H1 (cell line): ENCODE measurements at regions not wholly inside any gene's neighbourhood (a gene's known extent, or its start where the extent isn't known, plus 50 kb on each side); places are given as distances from the start of the nearest gene placed in this dataset.

Experiments used
- BACH1 ChIP-seq: IDR thresholded peaks from 2 replicates; pipeline ENCODE4 v1.6.1; 2012; ENCODE audit warnings: low read length, improper control_type of control experiment
- CHD1 ChIP-seq: IDR thresholded peaks from 2 replicates; pipeline ENCODE4 v1.6.1; 2012; ENCODE audit warnings: low read depth, low read length, improper control_type of control experiment
- CHD2 ChIP-seq: IDR thresholded peaks from 2 replicates; pipeline ENCODE4 v1.6.1; 2012; ENCODE audit warnings: low read length, improper control_type of control experiment
- CHD7 ChIP-seq: fragments of 300-600 bp; sonication (generic); IDR thresholded peaks from 2 replicates; pipeline ENCODE4 v1.7.1; 2012; ENCODE audit warnings: low read length, moderate library complexity, mild to moderate bottlenecking, inconsistent platforms; ENCODE audit not compliant: insufficient replicate concordance
- CREB1 ChIP-seq: IDR thresholded peaks from 2 replicates; pipeline ENCODE4 v1.6.1; 2012; ENCODE audit warnings: inconsistent platforms
- HDAC2 ChIP-seq, 2 experiments: fragments of 300-600 bp in 1 of 2; sonication (generic) in 1 of 2; IDR thresholded peaks; 2 replicates each; pipeline ENCODE4 v1.6.1; 2011 to 2012; ENCODE audit warnings: low read depth in 2 of 2, low read length in 2 of 2, mild to moderate bottlenecking in 2 of 2, moderate library complexity in 2 of 2, borderline replicate concordance in 1 of 2, inconsistent platforms in 1 of 2
- KDM5A ChIP-seq: fragments of 200-600 bp; IDR thresholded peaks from 2 replicates; pipeline ENCODE4 v1.7.1; 2012; ENCODE audit warnings: mild to moderate bottlenecking, low read length, inconsistent platforms, mixed read lengths
- MAX ChIP-seq: IDR thresholded peaks from 2 replicates; pipeline ENCODE4 v1.6.1; 2012; ENCODE audit warnings: inconsistent platforms
- SP2 ChIP-seq: IDR thresholded peaks from 2 replicates; pipeline ENCODE4 v1.6.1; 2012; ENCODE audit warnings: mild to moderate bottlenecking, low read length, inconsistent platforms
- SRF ChIP-seq: IDR thresholded peaks from 2 replicates; pipeline ENCODE4 v1.6.1; 2011; ENCODE audit warnings: mild to moderate bottlenecking, low read depth, low read length, moderate library complexity
- TAF1 ChIP-seq: IDR thresholded peaks from 2 replicates; pipeline ENCODE4 v1.6.1; 2011; ENCODE audit warnings: mild to moderate bottlenecking, low read depth, low read length
- TAF7 ChIP-seq: optimal IDR thresholded peaks from 2 replicates; pipeline ENCODE3; 2011; ENCODE audit warnings: low read depth, mild to moderate bottlenecking, inconsistent platforms, low read length, moderate library complexity, borderline replicate concordance
- TBP ChIP-seq: IDR thresholded peaks from 2 replicates; pipeline ENCODE4 v1.6.1; 2011; ENCODE audit warnings: low read depth, low read length, improper control_type of control experiment

GRCh38 chrY:8390310-8390709 lies 947.0 kb upstream of the TSPY4 start (continued):
- TF ChIP-seq CHD7 (no peak), CREB1 (no peak), SRF (no peak), HDAC2 (IDR thresholded peaks at IDR 0.05; ENCODE audit: borderline replicate concordance in 1 of 2, low read depth in 2 of 2, low read length in 2 of 2) (no peak), CHD1 (no peak), BACH1 (no peak), SP2 (no peak), KDM5A (no peak), TAF7 (no peak), MAX (no peak), TBP (no peak), TAF1 (no peak), CHD2 (no peak)
